NCI-H2171 (cell line): ENCODE measurements at regions not wholly inside any gene's neighbourhood (a gene's known extent, or its start where the extent isn't known, plus 50 kb on each side); places are given as distances from the start of the nearest gene placed in this dataset.
"Not testable (repeated sequence)": the region's sequence is repeated elsewhere in the genome, so short reads cannot be mapped to it uniquely, and the experiment has no call there.

ENCODE experiments used
- DNase-seq: peaks from one replicate; lab custom pipeline; 2025; lab: John Stamatoyannopoulos, UW

DNA sequence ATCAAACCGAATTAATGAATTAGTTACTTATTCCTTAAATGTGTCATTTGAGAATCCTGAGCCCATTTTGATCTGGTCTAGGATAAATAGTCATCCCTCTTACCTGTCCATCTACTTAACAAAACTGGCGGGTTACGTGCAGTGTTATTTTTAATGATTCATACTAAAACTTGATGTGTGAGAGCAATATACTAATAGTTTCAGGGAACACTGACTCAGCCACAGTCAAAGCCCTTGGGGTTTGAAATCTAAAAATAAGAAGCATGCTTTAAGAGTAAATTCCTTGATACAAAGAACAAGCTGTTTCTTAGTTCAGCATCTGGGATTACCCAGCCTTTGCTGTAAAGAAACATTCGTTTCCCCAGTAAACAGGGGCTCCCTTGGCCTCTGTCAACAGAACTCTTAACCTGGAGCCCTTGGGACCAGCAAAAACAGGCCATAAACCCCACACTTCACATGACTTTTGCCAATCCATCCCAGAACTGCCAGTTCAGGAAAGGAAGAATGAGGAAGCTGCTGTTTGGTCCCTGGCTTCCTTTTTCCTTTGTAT, 370.6 kb upstream of the IGFBP3 start:
- DNase-seq: no peak

DNA sequence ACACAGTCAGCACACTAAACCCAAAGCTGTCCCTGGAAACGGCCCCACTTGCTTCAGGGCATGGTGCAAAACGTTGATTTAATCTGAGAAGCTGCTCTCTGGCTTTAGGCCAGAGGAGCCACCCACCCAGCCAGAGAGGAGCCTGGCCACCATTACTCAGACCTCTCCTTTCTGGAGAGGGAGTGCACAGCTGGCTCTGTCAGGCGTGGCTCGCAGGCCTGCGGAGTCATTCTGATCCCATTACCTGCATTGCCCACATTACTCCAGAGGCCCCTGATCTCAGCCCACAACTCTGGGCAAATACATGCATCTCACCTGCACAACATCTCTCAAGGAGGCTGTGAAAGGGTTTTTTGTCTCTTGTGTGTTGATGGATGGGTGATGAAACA, 370.0 kb upstream of the IGFBP3 start:
- no peak for DNase-seq

DNA sequence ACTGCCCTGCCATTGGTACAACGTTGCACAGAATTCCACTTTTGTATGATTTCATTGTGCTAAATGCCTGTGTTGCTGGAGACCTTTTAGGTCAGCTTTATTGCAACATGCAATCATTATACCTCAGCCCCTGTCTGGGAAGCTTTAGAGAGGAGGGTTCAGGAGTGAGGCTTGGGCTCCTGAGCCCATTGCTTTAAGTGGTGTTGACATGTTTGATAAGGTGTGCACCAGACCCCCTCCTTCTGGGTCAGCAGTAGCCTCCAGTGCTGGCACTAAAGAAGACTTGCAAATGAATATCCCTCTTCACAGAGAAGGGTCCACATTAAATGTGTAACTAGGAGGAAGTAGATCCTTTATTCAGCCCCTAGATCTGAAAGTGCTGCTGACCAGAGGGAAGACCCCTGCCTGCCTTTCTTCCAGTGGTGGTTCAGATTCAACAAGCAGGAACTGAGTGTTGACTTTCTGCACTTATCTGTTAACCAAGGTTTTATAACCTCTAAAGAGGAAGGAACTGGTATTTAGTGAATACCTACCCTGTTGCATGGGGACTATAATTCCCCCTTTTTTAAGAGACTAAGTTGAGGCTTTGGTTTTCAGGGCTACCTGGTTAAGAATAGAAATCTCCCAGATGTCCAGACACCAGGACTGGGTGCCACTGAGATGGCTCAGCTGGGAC, 369.4 kb upstream of the IGFBP3 start:
- DNase-seq: no peak

DNA sequence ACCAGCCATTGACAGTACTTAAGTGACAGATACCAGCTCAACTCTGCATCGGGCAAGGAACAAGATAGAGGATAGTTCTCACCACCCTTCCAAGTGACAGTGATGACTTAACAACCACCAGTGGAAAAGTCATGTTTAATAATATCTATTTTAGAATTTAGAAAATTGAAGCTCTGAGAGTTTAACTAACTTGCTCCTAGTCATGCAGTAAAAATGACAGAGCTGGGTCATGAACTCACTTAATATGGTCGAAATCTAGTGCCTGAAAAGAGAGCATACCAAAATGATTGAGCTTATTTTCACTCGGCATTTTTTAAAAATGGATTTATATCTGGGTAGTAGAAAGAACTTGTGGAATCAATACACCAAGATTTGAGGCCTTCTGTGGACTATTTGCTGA, 367.8 kb upstream of the IGFBP3 start:
- DNase-seq: no peak

DNA sequence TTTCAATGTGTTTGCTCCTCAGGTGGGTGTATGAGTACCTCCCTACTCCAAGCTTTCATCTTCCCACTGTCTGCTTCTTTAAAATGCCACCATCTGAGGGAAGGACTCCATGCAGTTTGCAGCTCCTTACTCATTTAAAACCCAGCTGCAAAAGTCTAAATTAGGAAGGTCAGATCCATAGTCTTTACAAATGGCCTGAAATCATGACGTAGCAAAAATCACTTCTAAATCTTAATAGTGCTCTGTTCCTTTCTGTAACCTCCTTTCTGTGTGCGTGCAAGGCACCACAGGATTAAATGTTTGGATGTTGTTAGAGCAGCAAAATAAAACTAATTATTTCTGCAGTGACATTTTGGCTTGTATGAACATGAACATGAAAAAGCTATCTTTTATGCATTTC, 366.9 kb upstream of the IGFBP3 start:
- DNase-seq: no peak

DNA sequence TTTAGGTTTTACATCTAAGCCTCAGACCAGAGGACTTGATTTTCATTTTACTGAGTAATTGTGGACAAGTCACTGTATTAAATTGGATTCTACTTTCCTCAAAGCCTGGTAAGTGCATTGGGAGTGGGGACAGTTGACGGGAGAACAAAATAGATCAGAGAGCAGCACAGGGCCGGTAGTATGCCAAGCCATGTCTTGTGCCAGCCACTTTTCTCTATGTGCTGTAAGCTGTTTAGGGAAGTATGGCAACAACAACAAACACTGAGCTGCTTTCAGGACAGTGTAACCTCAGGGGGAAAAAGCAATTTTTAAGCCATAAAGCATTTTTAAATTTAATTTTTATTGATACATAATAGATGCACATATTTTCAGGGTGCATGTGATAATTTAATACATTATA, 365.9 kb upstream of the IGFBP3 start:
- DNase-seq: no peak

DNA sequence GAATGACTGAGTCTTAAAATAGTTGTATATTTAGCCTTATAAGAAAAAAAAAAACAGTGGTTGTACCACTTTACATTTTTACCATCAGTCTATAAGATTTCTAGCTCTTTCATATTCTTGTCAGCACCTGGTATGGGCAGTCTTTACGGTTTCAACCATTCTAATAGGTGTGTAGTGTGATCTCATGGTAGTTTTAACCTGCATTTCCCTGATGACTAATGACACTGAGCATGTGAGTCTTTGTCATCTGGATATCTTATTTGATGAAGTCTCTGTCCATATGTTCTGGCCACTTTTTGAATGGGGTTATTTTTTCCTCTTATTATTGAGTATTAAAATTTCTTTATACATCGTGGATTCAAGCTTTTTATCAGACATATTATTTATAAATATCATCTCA, 365.3 kb upstream of the IGFBP3 start:
- no peak for DNase-seq

DNA sequence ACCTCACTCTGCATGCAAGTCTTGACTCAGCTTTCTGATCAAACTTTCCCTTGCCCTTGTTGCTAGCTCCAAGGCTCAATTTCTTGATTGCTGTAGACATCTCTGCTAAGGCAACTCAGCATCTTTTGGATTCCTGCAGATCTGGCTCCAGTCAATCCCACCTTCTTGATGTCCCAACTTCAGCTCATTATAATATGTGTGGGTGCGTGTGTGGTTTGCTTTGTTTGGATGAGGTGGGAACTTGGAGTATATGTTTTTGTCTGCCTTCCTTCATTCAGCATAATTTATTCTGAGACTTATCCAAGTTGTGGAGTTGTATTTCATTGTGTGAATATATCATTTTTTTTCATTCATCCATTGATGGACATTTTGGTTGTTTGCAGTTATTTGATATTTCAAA, 364.8 kb upstream of the IGFBP3 start:
- no peak for DNase-seq

DNA sequence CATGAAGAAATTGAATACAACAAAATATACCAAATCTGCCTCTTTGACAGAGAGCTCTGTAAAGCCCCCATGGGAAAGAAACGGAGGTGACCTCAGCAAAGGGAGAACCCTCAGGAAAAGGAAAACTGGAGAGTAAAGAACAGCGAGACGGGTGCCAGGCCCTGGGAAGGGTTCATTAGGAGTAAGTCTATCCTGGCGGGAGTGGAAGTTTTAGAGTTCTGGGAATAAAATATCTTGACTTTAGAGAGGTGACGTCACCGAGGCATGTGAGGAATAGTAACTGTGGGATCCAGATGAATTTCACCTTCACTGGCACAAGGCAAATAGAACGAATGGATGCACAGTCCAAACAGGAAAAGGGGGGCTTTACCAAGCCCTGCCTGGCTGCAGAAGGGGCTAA, 362.8 kb upstream of the IGFBP3 start:
- DNase-seq: no peak

DNA sequence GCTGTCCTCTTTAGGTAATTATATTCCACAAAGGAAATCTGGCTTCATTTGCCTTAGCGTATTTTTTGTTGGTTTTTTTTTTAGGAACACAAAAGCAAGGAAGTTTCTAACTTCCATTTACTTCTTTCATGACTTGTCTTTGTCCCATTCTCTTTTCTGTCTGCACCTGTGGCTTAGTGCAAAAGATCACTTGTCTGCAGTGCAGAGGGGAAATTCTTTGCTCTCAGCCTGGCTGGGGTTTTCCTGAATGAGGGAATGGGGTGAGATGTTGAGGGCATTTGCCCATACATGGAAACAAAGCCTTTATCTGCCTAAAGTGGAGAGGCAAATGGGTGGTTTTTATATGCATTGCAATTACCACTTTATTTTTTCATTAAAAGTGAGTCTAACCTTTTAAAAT, 361.1 kb upstream of the IGFBP3 start:
- DNase-seq: no peak

DNA sequence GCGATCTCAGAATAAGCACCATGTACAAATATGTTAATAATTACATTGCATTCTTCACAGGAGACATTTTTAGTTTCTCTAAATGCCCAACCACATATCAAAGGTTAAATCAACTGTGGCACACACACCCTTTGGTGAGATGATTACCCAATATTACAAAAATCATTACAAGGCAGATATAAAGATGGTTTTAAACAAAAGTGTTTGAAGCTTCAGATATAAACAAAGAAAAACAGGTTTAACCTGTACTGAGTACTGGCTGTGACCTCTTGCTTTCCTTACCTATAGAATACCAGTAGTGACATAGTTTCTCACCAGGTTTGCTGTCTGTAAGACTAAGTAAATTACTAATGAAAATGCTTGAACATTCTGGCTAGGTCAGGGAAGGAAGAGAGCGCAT, 360.0 kb upstream of the IGFBP3 start:
- no peak for DNase-seq

DNA sequence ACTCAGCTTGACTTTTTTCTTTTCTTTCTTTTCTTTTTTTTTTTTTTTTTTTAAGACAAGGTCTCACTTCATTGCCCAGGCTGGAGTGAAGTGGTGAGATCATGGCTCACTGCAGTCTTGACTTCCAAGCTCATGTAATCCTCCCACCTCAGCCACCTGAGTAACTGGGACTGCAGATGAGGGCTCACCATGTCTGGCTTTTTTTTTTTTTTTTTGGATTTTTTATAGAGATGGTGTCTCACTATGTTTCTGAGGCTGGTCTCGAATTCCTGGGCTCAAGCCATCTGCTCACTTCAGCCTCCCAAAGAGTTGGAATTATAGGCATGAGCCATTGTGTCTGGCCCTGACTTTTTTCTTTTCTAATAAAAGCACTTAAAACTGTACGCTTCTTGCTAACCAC, 358.2 kb upstream of the IGFBP3 start:
- DNase-seq: no peak

DNA sequence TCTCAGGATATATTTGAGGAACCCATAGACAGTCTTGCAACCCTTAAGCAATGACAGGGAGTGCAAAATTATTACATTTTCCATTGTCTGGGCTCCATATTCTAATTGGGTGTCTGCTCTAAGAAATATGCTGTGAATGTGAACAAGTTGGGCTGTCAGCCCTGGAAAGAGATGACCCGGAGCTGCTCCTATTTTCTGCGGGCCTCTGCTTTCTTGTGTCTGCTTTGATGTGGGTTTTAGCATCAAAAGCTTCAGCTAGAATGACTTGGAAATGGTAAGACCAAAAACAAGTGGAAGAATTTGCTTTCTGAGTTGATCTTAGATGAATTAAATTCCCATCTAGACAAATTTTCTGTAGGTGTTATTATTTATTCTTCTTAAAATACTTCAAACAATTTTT, 343.6 kb upstream of the IGFBP3 start:
- DNase-seq: no peak

DNA sequence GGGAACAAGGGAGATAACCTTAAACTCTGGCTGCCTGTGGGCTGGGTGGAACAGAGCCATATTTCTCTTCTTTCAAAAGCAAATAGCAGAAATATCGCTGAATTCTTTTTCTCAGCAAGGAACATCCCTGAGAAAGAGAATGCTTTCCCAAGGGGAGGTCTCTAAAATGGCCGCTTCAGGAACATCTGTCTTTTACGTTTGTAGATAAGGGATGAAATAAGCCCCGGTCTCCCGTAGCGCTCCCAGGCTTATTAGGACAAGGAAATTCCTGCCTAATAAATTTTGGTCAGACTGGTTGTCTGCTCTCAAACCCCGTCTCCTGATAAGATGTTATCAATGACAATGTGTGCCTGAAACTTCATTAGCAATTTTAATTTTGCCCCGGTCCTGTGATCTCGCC, 340.6 kb upstream of the IGFBP3 start:
- not testable (repeated sequence) for DNase-seq

DNA sequence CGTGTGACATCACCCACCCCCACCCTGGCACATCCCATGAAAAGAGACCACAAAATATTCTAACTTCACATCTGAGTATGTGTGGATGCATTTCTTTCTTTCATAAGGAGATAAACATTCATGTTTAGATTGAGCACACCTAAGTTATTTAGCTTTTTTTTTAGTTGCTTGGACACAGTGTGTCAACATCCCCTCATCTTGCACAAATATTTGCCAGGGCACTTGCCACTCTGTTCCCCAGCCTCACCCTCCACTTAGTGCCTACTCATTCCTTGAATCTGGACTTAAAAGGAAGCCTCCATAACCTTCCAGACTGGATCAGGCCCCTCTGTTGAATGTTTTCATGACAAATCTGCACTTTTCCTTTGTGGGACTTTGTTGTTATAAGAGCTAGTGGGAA, 338.9 kb upstream of the IGFBP3 start:
- no peak for DNase-seq

DNA sequence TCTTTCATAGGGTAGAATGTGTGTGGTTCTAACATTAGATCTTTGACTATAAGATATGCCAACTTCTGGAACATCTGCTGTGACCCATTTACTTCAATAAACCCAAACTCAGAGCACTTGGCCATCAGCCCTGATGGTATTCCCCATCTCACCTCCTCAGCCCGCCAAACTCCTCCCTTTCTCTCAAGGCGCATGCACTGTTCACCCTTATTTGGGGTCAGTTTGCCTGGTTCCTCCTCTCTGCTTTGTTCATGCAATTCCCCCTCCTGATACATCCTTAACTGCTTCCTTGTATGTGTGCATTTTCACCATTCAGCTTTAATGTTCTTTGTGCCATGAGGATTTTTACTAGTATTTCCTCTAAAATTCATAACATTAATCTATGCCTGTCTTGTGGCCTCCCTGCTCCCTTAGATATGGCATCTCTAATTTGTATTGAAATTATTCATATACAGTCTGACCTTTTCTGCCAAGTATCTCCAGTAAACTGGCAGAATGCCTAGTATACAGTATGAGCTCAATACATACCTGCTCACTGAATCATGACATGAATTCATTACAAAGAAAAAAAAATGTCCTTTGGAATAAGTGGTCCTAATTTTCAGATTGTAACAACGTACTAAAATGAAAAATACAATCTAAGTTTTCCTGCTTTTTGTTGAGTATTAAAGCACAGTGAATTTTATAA, 336.8 kb upstream of the IGFBP3 start:
- no peak for DNase-seq

DNA sequence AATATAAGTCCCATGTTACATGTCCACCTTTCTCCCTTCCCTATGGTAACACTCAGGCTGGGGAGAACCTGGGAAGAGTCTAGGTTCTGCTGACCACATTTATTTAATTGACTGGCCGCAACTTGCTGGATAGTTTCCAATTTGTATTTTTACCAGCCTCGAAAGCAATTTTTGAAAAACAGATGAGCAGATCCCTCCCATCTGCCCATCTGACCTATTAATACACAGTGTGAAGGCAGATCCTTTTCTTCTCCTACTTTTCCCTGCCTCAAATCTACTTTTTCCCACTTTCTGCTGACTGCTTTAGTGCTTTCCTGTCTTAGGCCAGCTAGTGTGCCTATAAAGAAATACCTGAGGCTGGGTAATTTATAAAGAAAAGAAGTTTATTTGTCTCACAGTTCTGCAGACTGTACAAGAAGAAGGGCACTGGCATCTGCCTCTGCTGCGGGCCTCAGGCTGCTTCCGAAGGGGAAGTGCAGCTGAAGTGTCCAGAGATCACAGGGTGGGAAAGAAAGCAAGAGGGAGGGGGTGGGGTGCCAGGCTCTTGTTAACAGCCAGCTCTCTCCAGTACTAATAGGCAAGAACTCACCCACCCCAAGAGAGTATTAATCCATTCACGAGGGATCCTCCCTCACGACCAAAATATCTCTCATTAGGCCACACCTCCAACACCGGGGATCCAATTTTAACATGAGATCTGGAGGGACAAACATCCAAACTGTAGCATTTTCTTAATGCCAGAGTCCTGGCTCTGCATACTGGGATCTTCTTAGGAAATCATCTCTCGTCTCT, 336.0 kb upstream of the IGFBP3 start:
- DNase-seq: no peak

DNA sequence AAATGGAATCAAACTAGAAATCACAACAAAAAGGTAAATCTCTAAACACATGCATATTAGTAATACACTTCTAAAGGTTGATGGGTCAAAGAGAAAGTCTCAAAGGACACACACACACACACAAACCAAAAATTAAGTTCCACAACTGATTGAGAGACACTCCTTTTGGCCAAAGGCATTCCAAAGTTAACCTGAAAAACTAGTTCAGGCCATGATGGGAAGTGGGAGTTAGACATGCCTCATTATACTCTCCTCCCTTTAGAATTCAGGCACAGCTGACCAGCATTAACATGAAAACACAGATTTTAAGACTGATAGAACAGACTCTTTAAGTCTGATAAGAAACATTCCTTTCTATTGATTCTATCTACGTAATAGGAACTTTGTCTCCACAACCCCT, 332.4 kb upstream of the IGFBP3 start:
- no peak for DNase-seq

DNA sequence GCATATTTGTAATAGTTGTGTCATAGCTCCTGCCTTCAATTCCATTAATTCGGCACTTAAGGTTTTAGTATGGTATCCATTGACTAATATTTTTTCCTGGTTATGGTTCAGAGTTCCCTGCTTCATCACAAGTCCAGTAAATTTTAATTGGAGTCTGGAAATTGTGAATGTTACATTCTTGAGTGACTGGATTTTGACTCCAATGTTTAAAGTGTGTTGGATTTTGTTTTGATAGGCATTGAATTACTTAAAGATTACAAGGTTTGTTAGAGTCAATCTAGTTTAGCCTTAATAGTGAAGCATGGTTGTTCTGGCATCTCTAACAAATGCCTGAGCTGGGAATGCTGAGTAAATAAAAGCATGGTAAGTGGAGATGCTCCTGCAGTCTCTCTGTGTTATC, 326.6 kb upstream of the IGFBP3 start:
- DNase-seq: no peak

DNA sequence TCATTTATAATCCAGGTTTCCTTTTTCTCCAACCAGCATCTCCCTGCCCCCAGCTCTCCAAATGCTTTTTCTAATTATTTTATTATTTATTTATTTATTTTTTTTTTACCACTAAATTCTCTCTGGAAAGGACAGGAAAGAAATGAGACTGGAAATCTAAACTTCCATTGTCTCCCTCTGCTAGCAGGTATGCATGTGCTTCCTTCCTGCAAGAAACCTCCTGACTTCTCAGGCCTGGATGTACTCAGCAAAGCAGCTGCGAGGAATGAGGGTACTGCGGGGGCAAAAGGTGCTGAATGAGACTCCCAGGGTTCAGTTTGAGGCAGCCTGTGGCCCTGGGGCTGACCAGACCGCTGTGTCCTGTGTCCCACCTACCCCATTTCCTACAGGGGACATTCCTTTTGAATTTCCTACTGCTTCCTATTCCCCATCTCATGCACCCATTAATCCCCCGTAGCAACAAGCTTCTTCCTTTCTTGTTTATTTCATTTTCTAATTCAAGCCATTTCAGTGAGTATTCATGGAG, 324.6 kb upstream of the IGFBP3 start:
- no peak for DNase-seq

DNA sequence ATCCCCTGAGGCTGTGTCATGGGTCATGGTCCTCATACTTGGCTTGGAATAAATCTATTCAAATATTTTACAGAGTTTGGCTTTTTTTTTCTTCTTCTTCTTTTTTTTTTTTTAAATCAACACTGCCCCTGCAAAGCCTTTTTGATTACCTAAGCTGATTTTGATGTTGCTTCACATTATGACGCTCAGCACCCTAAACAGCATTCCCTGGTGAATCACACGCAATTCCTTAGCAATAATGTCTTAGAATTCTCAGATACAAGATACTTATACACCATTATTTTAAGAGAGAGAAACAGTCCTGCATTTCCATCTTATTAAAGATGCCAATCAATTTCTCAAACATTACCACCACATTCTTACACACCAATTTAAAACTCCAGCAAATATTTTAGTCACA, 323.7 kb upstream of the IGFBP3 start:
- DNase-seq: no peak

DNA sequence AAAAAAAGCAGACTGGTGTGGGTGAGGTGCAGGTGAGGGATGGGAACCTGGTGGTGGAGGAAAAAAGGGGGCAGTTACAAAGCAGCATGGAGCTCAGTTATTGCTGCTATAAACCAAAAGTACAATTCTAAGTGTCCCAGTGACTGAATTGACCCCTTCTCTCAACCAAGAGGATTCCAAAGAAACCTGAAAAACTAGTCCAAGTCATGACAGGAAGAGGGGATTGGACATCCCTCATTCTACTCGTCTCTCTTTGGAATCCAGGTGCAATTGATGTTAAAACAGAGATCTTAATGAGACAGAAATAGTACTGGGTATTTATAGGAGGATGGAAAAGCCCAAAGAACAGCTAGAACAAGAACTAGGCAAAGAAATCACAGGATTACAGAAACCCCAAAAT, 322.3 kb upstream of the IGFBP3 start:
- DNase-seq: no peak

DNA sequence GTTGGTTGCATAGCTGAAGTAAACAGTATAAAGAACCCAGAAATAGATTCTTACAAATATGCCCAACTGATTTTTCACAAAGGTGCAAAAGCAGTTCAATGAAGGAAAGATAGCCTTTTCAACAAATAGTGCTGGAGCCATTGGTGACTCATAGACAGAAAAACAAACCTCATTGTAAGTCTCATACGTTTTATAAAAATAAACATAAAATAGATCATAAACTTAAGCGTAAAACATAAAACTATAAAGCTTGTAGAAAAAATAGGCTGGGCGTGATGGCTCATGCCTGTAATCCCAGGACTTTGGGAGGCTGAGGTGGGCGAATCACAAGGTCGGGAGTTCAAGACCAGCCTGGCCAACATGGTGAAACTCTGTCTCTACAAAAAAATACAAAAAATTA, 318.8 kb upstream of the IGFBP3 start:
- no peak for DNase-seq
